HG02678 (cell line): ENCODE measurements at regions not wholly inside any gene's neighbourhood (a gene's known extent, or its start where the extent isn't known, plus 50 kb on each side); places are given as distances from the start of the nearest gene placed in this dataset.
"Not testable (repeated sequence)": the region's sequence is repeated elsewhere in the genome, so short reads cannot be mapped to it uniquely, and the experiment has no call there.

Source experiments
- ATAC-seq: cut with Tn5 transposase; IDR thresholded peaks from one replicate; pipeline ENCODE4 v1.9.1; 2021; ENCODE audit warnings: mild to moderate bottlenecking, moderate library complexity; ENCODE audit not compliant: unreplicated experiment

- no peak for ATAC-seq
Observed at GRCh38 chr4:144362366-144362765, 221.8 kb upstream of the GYPA start.

GRCh38 chr4:144363890-144364289 is 223.4 kb upstream of the GYPA start:
- no peak for ATAC-seq

GRCh38 chr4:144366425-144366824 is 225.9 kb upstream of the GYPA start:
- no peak for ATAC-seq

GRCh38 chr4:144371485-144371884 is 231.0 kb upstream of the GYPA start:
- ATAC-seq = no peak

- peak; percentile 71 for ATAC-seq
Observed at GRCh38 chr4:144374065-144374464, 233.5 kb upstream of the GYPA start.

GRCh38 chr4:144376866-144377265 is 236.3 kb upstream of the GYPA start:
- ATAC-seq = no peak

GRCh38 chr4:144384408-144384807 is 243.9 kb upstream of the GYPA start:
- ATAC-seq = no peak

- peak; percentile 74 for ATAC-seq
Observed at GRCh38 chr4:144399927-144400326, 246.0 kb upstream of the HHIP start.

- ATAC-seq = no peak
Observed at GRCh38 chr4:144402176-144402575, 243.8 kb upstream of the HHIP start.

GRCh38 chr4:144402999-144403398 is 243.0 kb upstream of the HHIP start:
- no peak for ATAC-seq

GRCh38 chr4:144403893-144404292 is 242.1 kb upstream of the HHIP start:
- ATAC-seq = no peak

- no peak for ATAC-seq
Observed at GRCh38 chr4:144409525-144409924, 236.4 kb upstream of the HHIP start.

- no peak for ATAC-seq
Observed at GRCh38 chr4:144410230-144410783, 235.6 kb upstream of the HHIP start.

GRCh38 chr4:144411119-144411518 is 234.8 kb upstream of the HHIP start:
- ATAC-seq = no peak

- ATAC-seq = peak; percentile 47
Observed at GRCh38 chr4:144411700-144412099, 234.3 kb upstream of the HHIP start.

GRCh38 chr4:144421056-144421455 is 224.9 kb upstream of the HHIP start:
- ATAC-seq = no peak

GRCh38 chr4:144421839-144422565 is 224.0 kb upstream of the HHIP start:
- ATAC-seq = no peak

- ATAC-seq = no peak
Observed at GRCh38 chr4:144423930-144424329, 222.0 kb upstream of the HHIP start.

- not testable (repeated sequence) for ATAC-seq
Observed at GRCh38 chr4:144426023-144426422, 219.9 kb upstream of the HHIP start.

GRCh38 chr4:144442713-144443112 is 203.2 kb upstream of the HHIP start:
- ATAC-seq = no peak

GRCh38 chr4:144449611-144450010 is 196.3 kb upstream of the HHIP start:
- no peak for ATAC-seq

- ATAC-seq = no peak
Observed at GRCh38 chr4:144450526-144450925, 195.4 kb upstream of the HHIP start.
